Activated CD8-positive, alpha-beta memory T cell treated with anti-CD3 and anti-CD28 coated beads for 48 hours (primary cell): ENCODE measurements at regions not wholly inside any gene's neighbourhood (a gene's known extent, or its start where the extent isn't known, plus 50 kb on each side); places are given as distances from the start of the nearest gene placed in this dataset.
"Not testable (repeated sequence)": the region's sequence is repeated elsewhere in the genome, so short reads cannot be mapped to it uniquely, and the experiment has no call there.

ENCODE experiments used
- DNase-seq, 3 experiments: peaks; one replicate each; pipeline ENCODE4 v3.0.0-alpha.2; 2020; ENCODE audit warnings: low read depth in 2 of 3, low spot score in 2 of 3

GRCh38 chr18:55687106-55687505 is 99.1 kb upstream of the TCF4 start:
- no peak for DNase-seq

- no peak for DNase-seq
Observed at GRCh38 chr18:55685638-55686037, 97.6 kb upstream of the TCF4 start.

- no peak for DNase-seq
Observed at GRCh38 chr18:55672574-55673361, 84.8 kb upstream of the TCF4 start.

- no peak for DNase-seq
Observed at GRCh38 chr18:55665506-55665905, 77.5 kb upstream of the TCF4 start.

- DNase-seq = not testable (repeated sequence)
Observed at GRCh38 chr18:55664758-55665400, 76.9 kb upstream of the TCF4 start.

GRCh38 chr18:55663891-55664290 is 75.9 kb upstream of the TCF4 start:
- no peak for DNase-seq

GRCh38 chr18:55658598-55658997 is 70.6 kb upstream of the TCF4 start:
- no peak for DNase-seq

GRCh38 chr18:55657572-55658331 is 69.8 kb upstream of the TCF4 start:
- DNase-seq = no peak

GRCh38 chr18:55654986-55655385 is 67.0 kb upstream of the TCF4 start:
- no peak for DNase-seq

GRCh38 chr18:55651236-55651635 is 63.2 kb upstream of the TCF4 start:
- no peak for DNase-seq

- no peak for DNase-seq
Observed at GRCh38 chr18:55650363-55650870, 62.4 kb upstream of the TCF4 start.

GRCh38 chr18:55647331-55647730 is 59.3 kb upstream of the TCF4 start:
- DNase-seq = no peak

- no peak for DNase-seq
Observed at GRCh38 chr18:55642191-55642590, 54.2 kb upstream of the TCF4 start.

GRCh38 chr18:55641486-55641885 is 53.5 kb upstream of the TCF4 start:
- DNase-seq = no peak
